ENCODE measurements at regions not wholly inside any gene's neighbourhood (a gene's known extent, or its start where the extent isn't known, plus 50 kb on each side); places are given as distances from the start of the nearest gene placed in this dataset.

- H3K27me3 ChIP-seq (ENCODE audit: control insufficient read depth, insufficient read depth, low read length), result no peaks in the 10 kb centered on the region
- no peak overlapping the region for H3K27ac ChIP-seq (ENCODE audit: low read depth, low read length)
- H3K4me3 ChIP-seq (ENCODE audit: low read depth, low read length), result no peak overlapping the region
- H3K9me3 ChIP-seq (ENCODE audit: control insufficient read depth, insufficient read depth, low read depth, low read length), result peaks cover 6% of the 10 kb centered on the region; the same call in 1 of the 2 replicates
- no peaks in the 10 kb centered on the region for H3K36me3 ChIP-seq (ENCODE audit: control insufficient read depth, insufficient read depth, low read length)
- H3K9ac ChIP-seq (ENCODE audit: low read length), result no peak overlapping the region
- peaks cover 4% of the 10 kb centered on the region; the same call in 1 of the 2 replicates for H3K4me1 ChIP-seq (ENCODE audit: control insufficient read depth, insufficient read depth, low read length)
Measured at GRCh38 chr9:73853549-73853948, 643.6 kb upstream of the RORB start.

GRCh38 chr9:73855206-73855605, 641.9 kb upstream of the RORB start:
- no peak overlapping the region for H3K4me3 ChIP-seq (ENCODE audit: low read depth, low read length)
- no peak overlapping the region for H3K27ac ChIP-seq (ENCODE audit: low read depth, low read length)
- no peaks in the 10 kb centered on the region for H3K36me3 ChIP-seq (ENCODE audit: control insufficient read depth, insufficient read depth, low read length)
- no peak overlapping the region for H3K9ac ChIP-seq (ENCODE audit: low read length)
- no peaks in the 10 kb centered on the region for H3K27me3 ChIP-seq (ENCODE audit: control insufficient read depth, insufficient read depth, low read length)
- peaks cover 4% of the 10 kb centered on the region; the same call in 1 of the 2 replicates for H3K4me1 ChIP-seq (ENCODE audit: control insufficient read depth, insufficient read depth, low read length)
- peaks cover 4% of the 10 kb centered on the region; the same call in 1 of the 2 replicates for H3K9me3 ChIP-seq (ENCODE audit: control insufficient read depth, insufficient read depth, low read depth, low read length)

- H3K27me3 ChIP-seq (ENCODE audit: control insufficient read depth, insufficient read depth, low read length), result no peaks in the 10 kb centered on the region
- H3K9ac ChIP-seq (ENCODE audit: low read length), result no peak overlapping the region
- no peaks in the 10 kb centered on the region for H3K4me1 ChIP-seq (ENCODE audit: control insufficient read depth, insufficient read depth, low read length)
- no peak overlapping the region for H3K27ac ChIP-seq (ENCODE audit: low read depth, low read length)
- H3K9me3 ChIP-seq (ENCODE audit: control insufficient read depth, insufficient read depth, low read depth, low read length), result no peaks in the 10 kb centered on the region
- no peak overlapping the region for H3K4me3 ChIP-seq (ENCODE audit: low read depth, low read length)
- H3K36me3 ChIP-seq (ENCODE audit: control insufficient read depth, insufficient read depth, low read length), result no peaks in the 10 kb centered on the region
Measured at GRCh38 chr9:73863924-73864323, 633.2 kb upstream of the RORB start.

GRCh38 chr9:73866451-73866850, 630.7 kb upstream of the RORB start:
- Histone ChIP-seq H3K4me3 (ENCODE audit: low read depth, low read length) (no peak overlapping the region), H3K27ac (ENCODE audit: low read depth, low read length) (no peak overlapping the region), H3K4me1 (ENCODE audit: control insufficient read depth, insufficient read depth, low read length) (peaks cover 2% of the 10 kb centered on the region; the same call in 1 of the 2 replicates), H3K9ac (ENCODE audit: low read length) (no peak overlapping the region), H3K36me3 (ENCODE audit: control insufficient read depth, insufficient read depth, low read length) (no peaks in the 10 kb centered on the region), H3K9me3 (ENCODE audit: control insufficient read depth, insufficient read depth, low read depth, low read length) (no peaks in the 10 kb centered on the region), H3K27me3 (ENCODE audit: control insufficient read depth, insufficient read depth, low read length) (no peaks in the 10 kb centered on the region)

DNA sequence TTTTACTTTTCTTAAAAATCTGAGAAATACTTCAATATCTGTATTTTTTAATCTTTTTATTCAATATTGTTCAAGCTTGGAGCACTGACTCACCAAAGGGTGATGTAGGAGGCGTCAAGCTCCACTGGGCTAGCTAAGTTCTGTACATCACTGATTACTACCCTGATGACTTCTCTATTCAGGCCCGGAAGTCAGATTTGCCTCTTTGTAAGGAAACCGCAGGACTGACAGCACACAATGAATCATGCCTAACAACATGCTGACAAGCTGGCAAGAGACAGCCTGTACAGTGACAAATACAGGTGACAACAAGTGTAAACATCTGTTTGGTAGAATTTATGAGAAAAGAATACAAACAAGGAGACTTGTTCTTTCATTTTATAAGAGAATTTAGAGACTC, 627.9 kb upstream of the RORB start:
- Histone ChIP-seq H3K27me3 (ENCODE audit: control insufficient read depth, insufficient read depth, low read length) (no peaks in the 10 kb centered on the region), H3K9ac (ENCODE audit: low read length) (no peak overlapping the region), H3K4me1 (ENCODE audit: control insufficient read depth, insufficient read depth, low read length) (peaks cover 7% of the 10 kb centered on the region; the same call in 1 of the 2 replicates), H3K36me3 (ENCODE audit: control insufficient read depth, insufficient read depth, low read length) (no peaks in the 10 kb centered on the region), H3K9me3 (ENCODE audit: control insufficient read depth, insufficient read depth, low read depth, low read length) (no peaks in the 10 kb centered on the region), H3K4me3 (ENCODE audit: low read depth, low read length) (no peak overlapping the region), H3K27ac (ENCODE audit: low read depth, low read length) (no peak overlapping the region)

DNA sequence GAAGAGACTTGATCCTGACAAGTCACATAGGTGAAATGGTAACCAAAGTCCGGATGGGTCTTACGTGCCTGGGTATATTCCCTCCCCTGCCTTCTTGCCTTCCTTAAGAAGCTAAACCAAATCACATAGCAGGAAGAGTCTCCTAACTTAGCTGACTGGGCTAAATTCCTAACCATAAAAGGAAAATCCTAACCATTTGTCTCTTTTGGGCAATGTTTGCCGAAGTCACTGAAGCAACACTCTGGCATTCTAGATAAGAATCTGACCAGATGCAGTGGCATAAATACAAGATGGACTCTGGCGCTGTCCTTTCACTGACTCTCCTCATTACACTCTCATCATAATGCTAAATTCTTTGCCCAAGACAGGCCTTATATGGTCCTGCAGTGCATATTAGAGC, 625.5 kb upstream of the RORB start:
- Histone ChIP-seq H3K27me3 (ENCODE audit: control insufficient read depth, insufficient read depth, low read length) (no peaks in the 10 kb centered on the region), H3K9me3 (ENCODE audit: control insufficient read depth, insufficient read depth, low read depth, low read length) (no peaks in the 10 kb centered on the region), H3K27ac (ENCODE audit: low read depth, low read length) (no peak overlapping the region), H3K4me1 (ENCODE audit: control insufficient read depth, insufficient read depth, low read length) (peaks cover 7% of the 10 kb centered on the region; the same call in 1 of the 2 replicates), H3K36me3 (ENCODE audit: control insufficient read depth, insufficient read depth, low read length) (no peaks in the 10 kb centered on the region), H3K4me3 (ENCODE audit: low read depth, low read length) (no peak overlapping the region), H3K9ac (ENCODE audit: low read length) (no peak overlapping the region)

- Histone ChIP-seq H3K36me3 (ENCODE audit: control insufficient read depth, insufficient read depth, low read length) (no peaks in the 10 kb centered on the region), H3K4me1 (ENCODE audit: control insufficient read depth, insufficient read depth, low read length) (peaks cover 7% of the 10 kb centered on the region; the same call in 1 of the 2 replicates), H3K27me3 (ENCODE audit: control insufficient read depth, insufficient read depth, low read length) (no peaks in the 10 kb centered on the region)
Measured at GRCh38 chr9:73872701-73873100, 624.4 kb upstream of the RORB start.

GRCh38 chr9:73880101-73880500, 617.0 kb upstream of the RORB start:
- no peaks in the 10 kb centered on the region; the same call in 1 of the 2 replicates for H3K4me1 ChIP-seq (ENCODE audit: control insufficient read depth, insufficient read depth, low read length)
- no peak overlapping the region for H3K9ac ChIP-seq (ENCODE audit: low read length)
- H3K27ac ChIP-seq (ENCODE audit: low read depth, low read length), result no peak overlapping the region
- no peak overlapping the region for H3K4me3 ChIP-seq (ENCODE audit: low read depth, low read length)
- no peaks in the 10 kb centered on the region for H3K27me3 ChIP-seq (ENCODE audit: control insufficient read depth, insufficient read depth, low read length)
- H3K36me3 ChIP-seq (ENCODE audit: control insufficient read depth, insufficient read depth, low read length), result no peaks in the 10 kb centered on the region
- no peaks in the 10 kb centered on the region for H3K9me3 ChIP-seq (ENCODE audit: control insufficient read depth, insufficient read depth, low read depth, low read length)

More at GRCh38 chr9:73872701-73873100, 624.4 kb upstream of the RORB start:
- Histone ChIP-seq H3K27ac (ENCODE audit: low read depth, low read length) (no peak overlapping the region), H3K9me3 (ENCODE audit: control insufficient read depth, insufficient read depth, low read depth, low read length) (no peaks in the 10 kb centered on the region), H3K9ac (ENCODE audit: low read length) (no peak overlapping the region), H3K4me3 (ENCODE audit: low read depth, low read length) (no peak overlapping the region)

- Histone ChIP-seq H3K9ac (ENCODE audit: low read length) (no peak overlapping the region), H3K36me3 (ENCODE audit: control insufficient read depth, insufficient read depth, low read length) (no peaks in the 10 kb centered on the region), H3K27me3 (ENCODE audit: control insufficient read depth, insufficient read depth, low read length) (no peaks in the 10 kb centered on the region), H3K9me3 (ENCODE audit: control insufficient read depth, insufficient read depth, low read depth, low read length) (no peaks in the 10 kb centered on the region; the same call in 1 of the 2 replicates), H3K27ac (ENCODE audit: low read depth, low read length) (no peak overlapping the region), H3K4me1 (ENCODE audit: control insufficient read depth, insufficient read depth, low read length) (no peaks in the 10 kb centered on the region), H3K4me3 (ENCODE audit: low read depth, low read length) (no peak overlapping the region)
Measured at GRCh38 chr9:73889023-73889422, 608.1 kb upstream of the RORB start.

- Histone ChIP-seq H3K4me3 (ENCODE audit: low read depth, low read length) (no peak overlapping the region), H3K36me3 (ENCODE audit: control insufficient read depth, insufficient read depth, low read length) (no peaks in the 10 kb centered on the region), H3K9me3 (ENCODE audit: control insufficient read depth, insufficient read depth, low read depth, low read length) (no peaks in the 10 kb centered on the region; the same call in 1 of the 2 replicates), H3K27me3 (ENCODE audit: control insufficient read depth, insufficient read depth, low read length) (no peaks in the 10 kb centered on the region), H3K27ac (ENCODE audit: low read depth, low read length) (no peak overlapping the region), H3K4me1 (ENCODE audit: control insufficient read depth, insufficient read depth, low read length) (no peaks in the 10 kb centered on the region), H3K9ac (ENCODE audit: low read length) (no peak overlapping the region)
Measured at GRCh38 chr9:73890685-73891277, 606.4 kb upstream of the RORB start.

- Histone ChIP-seq H3K4me1 (ENCODE audit: control insufficient read depth, insufficient read depth, low read length) (no peaks in the 10 kb centered on the region), H3K9me3 (ENCODE audit: control insufficient read depth, insufficient read depth, low read depth, low read length) (no peaks in the 10 kb centered on the region), H3K9ac (ENCODE audit: low read length) (no peak overlapping the region), H3K27ac (ENCODE audit: low read depth, low read length) (no peak overlapping the region), H3K4me3 (ENCODE audit: low read depth, low read length) (no peak overlapping the region), H3K27me3 (ENCODE audit: control insufficient read depth, insufficient read depth, low read length) (no peaks in the 10 kb centered on the region), H3K36me3 (ENCODE audit: control insufficient read depth, insufficient read depth, low read length) (no peaks in the 10 kb centered on the region)
Measured at GRCh38 chr9:73892335-73892734, 604.8 kb upstream of the RORB start.

Data from HUES6 (cell line).